ENCODE measurements at regions not wholly inside any gene's neighbourhood (a gene's known extent, or its start where the extent isn't known, plus 50 kb on each side); places are given as distances from the start of the nearest gene placed in this dataset.

DNA sequence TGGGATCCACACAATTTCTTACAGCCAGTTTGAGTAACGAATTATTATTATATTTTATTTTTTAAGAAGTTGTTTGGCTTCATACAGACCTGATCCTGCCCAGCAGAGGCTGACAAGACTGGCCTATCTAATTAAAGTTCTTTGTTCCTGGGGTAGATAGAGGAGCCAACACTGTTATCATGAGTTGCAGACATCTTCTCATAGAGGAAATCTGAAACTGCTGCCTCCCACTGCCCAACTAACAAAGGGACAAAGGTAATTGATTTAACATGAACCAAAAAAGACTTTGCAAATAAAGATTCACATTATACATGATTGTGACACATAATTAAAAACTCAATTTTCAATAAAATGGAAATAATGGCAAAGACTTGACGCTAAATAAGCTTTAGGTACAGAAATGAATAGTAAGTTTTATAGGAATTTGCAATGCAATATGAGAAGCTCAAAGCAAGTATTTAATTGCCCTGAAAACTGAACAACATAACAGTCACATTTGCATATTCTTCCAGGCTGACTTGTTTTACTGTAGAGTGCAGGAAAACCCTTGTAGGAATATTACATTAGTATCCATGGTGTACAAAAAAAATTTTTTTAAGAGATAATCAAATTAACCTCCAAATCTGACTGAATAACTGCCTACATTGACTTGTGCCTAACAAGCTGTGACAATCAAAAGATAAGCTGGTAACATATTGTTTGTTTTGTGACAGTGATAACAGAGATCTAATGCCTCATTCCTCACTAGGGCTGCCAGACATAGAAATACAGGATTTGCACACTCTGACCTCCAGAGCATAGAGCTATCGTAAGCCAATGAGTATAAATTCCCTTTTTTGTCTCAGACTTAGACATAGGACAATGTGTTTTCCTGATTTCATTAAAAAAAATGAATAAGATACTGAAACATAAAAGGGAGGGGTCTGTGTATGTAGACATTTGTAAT is 273.2 kb downstream of the MFSD1 start:
- DNase-seq (no peak), ATAC-seq (no peak)
- H3K27ac ChIP-seq: no peak overlapping the region
- H3K36me3 ChIP-seq: no peaks in the 10 kb centered on the region
- H3K4me3 ChIP-seq: no peak overlapping the region
- TF ChIP-seq CTCF (IDR thresholded peaks at IDR 0.05): no peak
- no peaks in the 10 kb centered on the region for H3K9me3 ChIP-seq
- intact Hi-C loops (cut with DNase I): no loop called here
- H3K27me3 ChIP-seq (ENCODE audit: low read depth): no peaks in the 10 kb centered on the region
- no peaks in the 10 kb centered on the region for H3K4me1 ChIP-seq

DNA sequence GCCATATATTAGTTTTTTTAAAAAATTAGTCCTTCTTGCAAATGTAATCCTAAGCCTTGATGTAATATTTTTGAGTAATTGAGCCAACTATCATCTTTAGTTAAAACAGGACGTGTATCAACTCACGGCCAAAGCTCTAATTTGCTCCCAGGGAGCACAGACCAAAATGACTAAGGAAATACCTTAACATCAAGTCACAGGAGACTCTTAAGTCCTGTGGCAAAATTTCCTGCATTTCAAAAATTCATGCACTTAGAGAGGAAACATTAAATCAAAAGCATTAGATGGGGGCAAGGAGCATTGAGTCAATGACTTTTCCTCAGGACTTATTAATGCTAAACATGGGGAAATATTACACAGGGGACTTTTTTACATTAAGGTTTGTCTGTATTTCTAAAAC is 276.0 kb downstream of the MFSD1 start:
- ATAC-seq: no peak
- no peak for DNase-seq
- Histone ChIP-seq H3K27me3 (ENCODE audit: low read depth) (no peaks in the 10 kb centered on the region), H3K27ac (no peak overlapping the region), H3K4me1 (no peaks in the 10 kb centered on the region), H3K4me3 (no peak overlapping the region), H3K36me3 (no peaks in the 10 kb centered on the region), H3K9me3 (no peaks in the 10 kb centered on the region)
- intact Hi-C loops (cut with DNase I): no loop called here
- TF ChIP-seq CTCF (IDR thresholded peaks at IDR 0.05): no peak

DNA sequence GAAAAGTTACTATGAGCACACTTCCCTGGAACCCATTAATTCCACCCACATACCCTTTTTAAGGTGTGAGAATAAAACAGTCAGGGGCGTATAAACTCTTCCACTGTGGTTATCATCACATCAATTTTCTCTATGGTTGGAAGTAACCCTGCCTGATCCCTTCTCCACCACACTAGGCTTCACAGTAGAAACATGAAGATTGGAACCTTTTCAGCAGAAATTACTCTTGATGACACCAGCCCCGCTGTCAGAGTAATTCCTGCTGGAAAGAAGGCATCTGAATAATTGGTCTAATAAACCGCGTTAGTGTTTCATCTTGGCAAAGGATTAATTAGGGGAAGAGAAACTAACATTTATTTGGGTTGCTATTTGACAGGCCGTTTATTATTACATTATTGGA is 278.4 kb downstream of the MFSD1 start:
- Histone ChIP-seq H3K36me3 (no peaks in the 10 kb centered on the region), H3K4me3 (no peak overlapping the region), H3K27ac (no peak overlapping the region), H3K4me1 (no peaks in the 10 kb centered on the region), H3K9me3 (no peaks in the 10 kb centered on the region), H3K27me3 (ENCODE audit: low read depth) (no peaks in the 10 kb centered on the region)
- ATAC-seq: no peak
- intact Hi-C loops (cut with DNase I): no loop called here
- no peak for TF ChIP-seq CTCF (IDR thresholded peaks at IDR 0.05)
- no peak for DNase-seq

DNA sequence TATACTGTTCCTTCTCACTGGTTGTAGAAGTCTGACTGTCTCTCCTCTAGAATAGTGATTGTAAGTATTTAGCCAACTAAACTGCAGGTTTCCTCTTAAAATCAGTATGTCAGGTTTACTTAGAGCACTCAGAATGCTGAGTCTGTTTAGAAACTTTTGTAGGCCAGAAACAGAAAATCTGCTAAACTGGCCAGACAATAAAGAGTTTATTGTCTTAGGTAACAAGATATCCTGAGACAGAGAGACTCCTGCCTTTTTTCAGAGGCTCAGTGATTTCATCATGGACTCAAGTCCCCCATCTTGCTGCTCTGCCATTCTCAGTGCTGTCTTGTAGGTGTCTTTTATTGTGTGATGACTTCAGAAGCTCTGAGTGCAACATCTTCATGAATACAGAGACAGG is 279.0 kb downstream of the MFSD1 start:
- Histone ChIP-seq H3K36me3 (no peaks in the 10 kb centered on the region), H3K27me3 (ENCODE audit: low read depth) (no peaks in the 10 kb centered on the region), H3K9me3 (no peaks in the 10 kb centered on the region), H3K4me3 (no peak overlapping the region), H3K27ac (no peak overlapping the region), H3K4me1 (no peaks in the 10 kb centered on the region)
- intact Hi-C loops (cut with DNase I): no loop called here
- no peak for TF ChIP-seq CTCF (IDR thresholded peaks at IDR 0.05)
- ATAC-seq (no peak), DNase-seq (no peak)

GRCh38 chr3:159082519-159082918 is 280.7 kb downstream of the MFSD1 start:
- Histone ChIP-seq H3K4me1 (no peaks in the 10 kb centered on the region), H3K4me3 (no peak overlapping the region), H3K27ac (no peak overlapping the region), H3K27me3 (ENCODE audit: low read depth) (no peaks in the 10 kb centered on the region), H3K9me3 (no peaks in the 10 kb centered on the region), H3K36me3 (no peaks in the 10 kb centered on the region)
- ATAC-seq (no peak), DNase-seq (no peak)
- intact Hi-C loops (cut with DNase I): no loop called here
- no peak for TF ChIP-seq CTCF (IDR thresholded peaks at IDR 0.05)
